Cardiac fibroblast (primary cell): ENCODE measurements at regions not wholly inside any gene's neighbourhood (a gene's known extent, or its start where the extent isn't known, plus 50 kb on each side); places are given as distances from the start of the nearest gene placed in this dataset.

ENCODE experiments used
- DNase-seq, 2 donors: peaks; one replicate each; pipeline versions ENCODE4 v3.0.0 to v3.0.0-alpha.2; 2010; ENCODE audit warnings: low read depth in 2 of 2
- H3K4me3 ChIP-seq, 2 donors: replicated peaks in 1 of 2; 1 replicate in 1 of 2; 2 replicates in 1 of 2; pipeline ENCODE4 v1.5.1; 2011; ENCODE audit warnings: low read depth in 2 of 2, low read length in 2 of 2, mild to moderate bottlenecking in 2 of 2, moderate library complexity in 1 of 2
- CTCF ChIP-seq: IDR thresholded peaks from one replicate; pipeline ENCODE4 v1.5.1; 2011; ENCODE audit warnings: low read depth, mild to moderate bottlenecking, low read length, inconsistent platforms

GRCh38 chr2:225932811-225933413 is 533.4 kb downstream of the NYAP2 start:
- TF ChIP-seq CTCF = no peak
- DNase-seq = no peak
- H3K4me3 ChIP-seq = no peak overlapping the region

- no peak for TF ChIP-seq CTCF
- no peak overlapping the region for H3K4me3 ChIP-seq
- peak in 1 of 2 donors; percentile 10 for DNase-seq
These were observed 531.2 kb downstream of the NYAP2 start for GRCh38 chr2:225930687-225931086.

- DNase-seq = peak in 1 of 2 donors; percentile 9
- no peak overlapping the region for H3K4me3 ChIP-seq
- no peak for TF ChIP-seq CTCF
These were observed 521.2 kb downstream of the NYAP2 start for GRCh38 chr2:225920621-225921220.

GRCh38 chr2:225916692-225917091 is 517.2 kb downstream of the NYAP2 start:
- no peak overlapping the region for H3K4me3 ChIP-seq
- DNase-seq = no peak
- no peak for TF ChIP-seq CTCF

GRCh38 chr2:225911019-225911418 is 511.5 kb downstream of the NYAP2 start:
- no peak for TF ChIP-seq CTCF
- H3K4me3 ChIP-seq = no peak overlapping the region
- DNase-seq = no peak

DNA sequence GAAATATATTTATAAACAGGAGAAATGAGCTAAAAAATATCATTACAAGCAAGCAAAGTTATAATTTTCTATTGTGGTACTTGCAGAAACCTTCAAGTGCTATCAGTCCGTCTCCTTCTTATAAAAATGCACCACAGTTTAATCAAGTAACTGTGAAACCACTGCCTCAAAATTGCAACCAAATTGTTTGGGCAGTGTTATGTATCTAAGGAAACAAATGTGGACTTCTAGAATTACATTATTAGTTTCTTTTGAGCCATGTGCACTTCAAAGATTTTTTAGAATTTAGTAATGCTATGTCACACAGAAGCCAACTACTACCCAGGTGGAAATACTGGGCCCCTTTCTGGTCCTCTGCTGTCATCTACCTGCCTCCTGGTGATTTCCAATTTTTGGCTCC is 495.6 kb downstream of the NYAP2 start:
- H3K4me3 ChIP-seq = no peak overlapping the region
- peak; percentile 22 to 23 for DNase-seq
- TF ChIP-seq CTCF = no peak
